GM21723 (cell line): ENCODE measurements at regions not wholly inside any gene's neighbourhood (a gene's known extent, or its start where the extent isn't known, plus 50 kb on each side); places are given as distances from the start of the nearest gene placed in this dataset.

ENCODE experiments used
- ATAC-seq: cut with Tn5 transposase; IDR thresholded peaks from one replicate; pipeline ENCODE4 v1.9.1; 2021; ENCODE audit warnings: mild to moderate bottlenecking, moderate library complexity; ENCODE audit not compliant: unreplicated experiment

- ATAC-seq = peak; percentile 19
These were observed 54.8 kb upstream of the ATP2C1 start for GRCh38 chr3:130838898-130839600.

- ATAC-seq = peak; percentile 75
These were observed 54.1 kb upstream of the ATP2C1 start for GRCh38 chr3:130839813-130840212.

- no peak for ATAC-seq
These were observed 52.5 kb upstream of the ATP2C1 start for GRCh38 chr3:130841357-130841756.

GRCh38 chr3:130843441-130843840, 50.4 kb upstream of the ATP2C1 start:
- ATAC-seq = no peak
